ENCODE measurements at regions not wholly inside any gene's neighbourhood (a gene's known extent, or its start where the extent isn't known, plus 50 kb on each side); places are given as distances from the start of the nearest gene placed in this dataset.

- peak overlapping the region; percentile 55; the same call in 1 of the 2 replicates for H3K23ac ChIP-seq (ENCODE audit: low read depth, low read length)
- no peak for ATAC-seq (ENCODE audit: low read depth)
These were observed 108.0 kb upstream of the TMEM170B start for GRCh38 chr6:11429577-11429976.

More at GRCh38 chr6:11429577-11429976, 108.0 kb upstream of the TMEM170B start:
- Histone ChIP-seq H4K91ac (ENCODE audit: insufficient read depth, low read depth, low read length) (peak overlapping the region; percentile 51; the same call in 1 of the 2 replicates), H3K56ac (ENCODE audit: extremely low read depth, insufficient read depth, low read length) (no peak overlapping the region), H3K4me1 (ENCODE audit: control insufficient read depth, insufficient read depth, low read length) (peaks cover 41% of the 10 kb centered on the region), H2BK20ac (ENCODE audit: low read depth, low read length) (peak overlapping the region; percentile 83), H4K5ac (ENCODE audit: low read depth, low read length) (peak overlapping the region; percentile 9; the same call in 1 of the 2 replicates), H3K9me1 (ENCODE audit: insufficient read depth, low read length) (peaks cover 26% of the 10 kb centered on the region), H3K79me1 (ENCODE audit: low read depth in 1 of 2, low read length in 2 of 2) (no peaks in the 10 kb centered on the region), H2BK5ac (ENCODE audit: low read depth, low read length, poor library complexity, severe bottlenecking) (peak overlapping the region; percentile 86), H2AFZ (replicated peaks; ENCODE audit: low read length, poor library complexity) (no peak overlapping the region), H3K27ac (ENCODE audit: insufficient read depth, low read length) (no peak overlapping the region; the same call in 1 of the 2 replicates), H3K14ac (replicated peaks; ENCODE audit: low read depth, low read length) (peak overlapping the region; percentile 75), H3K4me3 (ENCODE audit: insufficient read depth, low read depth, low read length) (no peak overlapping the region), H2BK15ac (ENCODE audit: low read depth, low read length) (peak overlapping the region; percentile 63; the same call in 1 of the 3 replicates), H4K20me1 (ENCODE audit: insufficient read depth, low read length) (no peaks in the 10 kb centered on the region), H4K8ac (ENCODE audit: low read depth in 2 of 2, low read length in 2 of 2) (peak overlapping the region in 1 of 2 experiments; percentile 59; a peak in 1 of 4 replicates), H2AK5ac (ENCODE audit: low read depth, low read length) (peak overlapping the region; percentile 65; the same call in 1 of the 2 replicates), H3K4me2 (ENCODE audit: low read depth, low read length) (no peak overlapping the region), H3K9ac (ENCODE audit: low read depth, low read length) (no peak overlapping the region), H3K27me3 (ENCODE audit: control insufficient read depth, insufficient read depth, low read length) (no peaks in the 10 kb centered on the region), H3K36me3 (ENCODE audit: control insufficient read depth, insufficient read depth, low read length) (no peaks in the 10 kb centered on the region), H2AK9ac (replicated peaks; ENCODE audit: low read depth, low read length, poor library complexity) (no peak overlapping the region), H3K4ac (ENCODE audit: low read depth, low read length) (peak overlapping the region; percentile 57), H3K9me3 (ENCODE audit: control insufficient read depth, insufficient read depth, low read length) (no peaks in the 10 kb centered on the region), H3K18ac (ENCODE audit: low read depth, low read length) (peak overlapping the region; percentile 62), H2BK120ac (ENCODE audit: low read depth, low read length) (peak overlapping the region; percentile 44; the same call in 1 of the 2 replicates)
- ChIA-PET POLR2A (ENCODE audit: unreplicated experiment) (no interaction called here), CTCF (interaction anchor here (0.6 to 1.7 kb wide), 2 partner anchors 67 to 132 kb away, joined by 5 to 9 read pairs; no protein-coding TSS in a partner anchor)
- no peak for TF ChIP-seq CEBPB (IDR thresholded peaks at IDR 0.05; ENCODE audit: low read depth, low read length)
- no peak for TF ChIP-seq MAZ (IDR thresholded peaks at IDR 0.05; ENCODE audit: borderline replicate concordance, low read depth, low read length)
- no peak for TF ChIP-seq USF2 (IDR thresholded peaks at IDR 0.05; ENCODE audit: low read depth, low read length)
- TF ChIP-seq CHD1 (IDR thresholded peaks at IDR 0.05; ENCODE audit: low read depth, low read length): no peak
- TF ChIP-seq RAD21 (IDR thresholded peaks at IDR 0.05; ENCODE audit: low read length): no peak
- no peak for TF ChIP-seq MAFK (IDR thresholded peaks at IDR 0.05; ENCODE audit: low read depth, low read length)
- no peak for TF ChIP-seq ELK1 (IDR thresholded peaks at IDR 0.05; ENCODE audit: borderline replicate concordance, low read depth, low read length)
- TF ChIP-seq NFE2L2 (IDR thresholded peaks at IDR 0.05; ENCODE audit: low read depth, low read length): no peak
- TF ChIP-seq MXI1 (IDR thresholded peaks at IDR 0.05; ENCODE audit: borderline replicate concordance, low read depth, low read length): no peak
- no peak for TF ChIP-seq CTCF (conservative IDR thresholded peaks at IDR 0.05; ENCODE audit: low read depth, low read length)
- no peak for TF ChIP-seq BHLHE40 (IDR thresholded peaks at IDR 0.05; ENCODE audit: low read depth, low read length)
- no peak for TF ChIP-seq RCOR1 (IDR thresholded peaks at IDR 0.05; ENCODE audit: insufficient replicate concordance, low read length)
- TF ChIP-seq RFX5 (IDR thresholded peaks at IDR 0.05; ENCODE audit: low read depth, low read length): no peak
- TF ChIP-seq FOS (IDR thresholded peaks at IDR 0.05; ENCODE audit: low read depth, low read length): no peak
- no peak for TF ChIP-seq SMC3 (IDR thresholded peaks at IDR 0.05; ENCODE audit: low read depth, low read length)
- TF ChIP-seq POLR2A (IDR thresholded peaks at IDR 0.05; ENCODE audit: low read depth, low read length): no peak
- in situ Hi-C loops (cut with MboI; ENCODE audit: low sequenced_read_pairs) (no loop called here), dilution Hi-C loops (cut with HindIII; ENCODE audit: low sequenced_read_pairs, unreplicated experiment) (no loop called here), intact Hi-C loops (cut with micrococcal nuclease) (loop anchor here (2.0 to 5.0 kb wide), 2 partner anchors 112 to 197 kb away; partner anchors contain the start of gene NEDD9)
- no TSS peak for BruUV-seq (replicated peaks)
- no CpG with 5 or more reads among the region's 2 CpGs for WGBS, 2 experiments (ENCODE audit: extremely low coverage in 2 of 2, insufficient read length in 1 of 2)
- DNase-seq: no peak
